LNCaP clone FGC (cell line): ENCODE measurements at regions not wholly inside any gene's neighbourhood (a gene's known extent, or its start where the extent isn't known, plus 50 kb on each side); places are given as distances from the start of the nearest gene placed in this dataset.

ENCODE experiments used
- DNase-seq: peaks from one replicate; pipeline ENCODE4 v3.0.0-alpha.2; 2011; ENCODE audit warnings: low read depth
- H3K4me3 ChIP-seq: 2 replicates; pipeline ENCODE4 v1.5.1; 2011; ENCODE audit warnings: mild to moderate bottlenecking, low read depth, low read length, control low read depth
- TF ChIP-seq, protein P1 (sequence below): IDR thresholded peaks from 2 replicates; pipeline ENCODE4 v1.5.1; 2012; ENCODE audit warnings: mild to moderate bottlenecking; ENCODE audit not compliant: control insufficient read depth, insufficient read depth; ENCODE audit errors: extremely low read depth

DNA sequence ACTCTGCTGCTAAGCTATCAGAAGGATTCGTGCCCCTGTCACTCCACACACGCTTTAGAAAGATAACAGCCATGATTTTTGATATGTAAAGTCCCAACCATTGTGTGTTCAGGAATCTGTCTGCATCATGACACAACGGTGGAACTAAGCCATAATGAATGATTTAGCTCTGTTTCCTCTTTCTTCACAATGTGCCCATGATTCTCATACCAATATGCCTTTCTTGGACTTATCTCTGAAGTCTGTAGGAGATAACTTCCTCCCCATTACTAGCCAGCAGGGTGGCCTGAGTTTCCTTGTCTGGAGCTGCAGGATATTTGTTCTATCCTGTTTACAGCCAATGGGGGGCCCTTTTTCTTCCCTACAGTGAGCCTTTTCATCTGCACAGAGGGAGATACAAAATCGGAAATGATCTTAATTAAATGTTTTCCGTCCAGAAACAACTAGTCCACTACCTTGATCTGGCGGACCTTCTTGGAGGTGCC is 511.7 kb downstream of the USP25 start:
- peak overlapping the region; percentile 12 for H3K4me3 ChIP-seq
- DNase-seq: peak; percentile 50
- TF ChIP-seq, protein P1, sequence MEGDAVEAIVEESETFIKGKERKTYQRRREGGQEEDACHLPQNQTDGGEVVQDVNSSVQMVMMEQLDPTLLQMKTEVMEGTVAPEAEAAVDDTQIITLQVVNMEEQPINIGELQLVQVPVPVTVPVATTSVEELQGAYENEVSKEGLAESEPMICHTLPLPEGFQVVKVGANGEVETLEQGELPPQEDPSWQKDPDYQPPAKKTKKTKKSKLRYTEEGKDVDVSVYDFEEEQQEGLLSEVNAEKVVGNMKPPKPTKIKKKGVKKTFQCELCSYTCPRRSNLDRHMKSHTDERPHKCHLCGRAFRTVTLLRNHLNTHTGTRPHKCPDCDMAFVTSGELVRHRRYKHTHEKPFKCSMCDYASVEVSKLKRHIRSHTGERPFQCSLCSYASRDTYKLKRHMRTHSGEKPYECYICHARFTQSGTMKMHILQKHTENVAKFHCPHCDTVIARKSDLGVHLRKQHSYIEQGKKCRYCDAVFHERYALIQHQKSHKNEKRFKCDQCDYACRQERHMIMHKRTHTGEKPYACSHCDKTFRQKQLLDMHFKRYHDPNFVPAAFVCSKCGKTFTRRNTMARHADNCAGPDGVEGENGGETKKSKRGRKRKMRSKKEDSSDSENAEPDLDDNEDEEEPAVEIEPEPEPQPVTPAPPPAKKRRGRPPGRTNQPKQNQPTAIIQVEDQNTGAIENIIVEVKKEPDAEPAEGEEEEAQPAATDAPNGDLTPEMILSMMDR: no peak

DNA sequence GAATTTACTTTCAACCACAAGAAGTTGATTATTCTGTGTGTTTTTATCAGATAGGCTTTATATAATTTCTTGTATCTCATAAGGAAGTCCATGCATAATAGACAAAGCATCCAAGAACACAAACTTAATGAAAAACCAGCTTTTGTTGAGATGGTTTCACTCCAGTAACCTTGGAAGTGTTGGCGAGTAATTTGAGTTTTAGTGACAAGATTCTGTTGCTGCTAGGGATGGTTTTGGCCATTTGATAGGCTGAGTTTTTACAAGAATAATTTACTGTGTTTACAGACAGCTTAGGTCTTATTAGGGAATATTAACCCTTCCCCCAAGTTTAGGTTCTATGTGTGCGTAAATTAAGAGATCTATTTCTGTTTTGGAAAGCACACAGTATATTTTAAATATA is 513.6 kb downstream of the USP25 start:
- TF ChIP-seq, protein P1: no peak
- DNase-seq: peak; percentile 83
- no peak overlapping the region for H3K4me3 ChIP-seq

DNA sequence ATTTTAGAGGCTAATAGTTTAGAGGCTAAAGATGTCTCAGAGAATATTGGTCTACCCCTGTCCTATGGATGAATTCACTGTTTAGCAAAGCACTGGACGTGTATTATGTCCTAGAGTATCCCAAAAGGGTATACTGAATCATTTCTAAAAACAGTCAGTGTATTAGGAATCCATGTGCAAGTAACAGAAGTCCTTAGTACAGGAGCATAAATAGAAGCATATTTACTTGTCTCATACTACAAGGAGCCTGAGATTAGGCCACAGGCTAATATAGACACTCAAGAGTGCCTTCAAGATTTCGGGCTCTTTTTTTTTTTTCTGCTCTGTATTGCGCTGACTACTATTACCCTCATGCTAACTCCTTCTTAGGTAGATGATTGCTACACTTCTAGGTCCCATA is 518.9 kb downstream of the USP25 start:
- TF ChIP-seq, protein P1: no peak
- no peak for DNase-seq
- H3K4me3 ChIP-seq: no peak overlapping the region

DNA sequence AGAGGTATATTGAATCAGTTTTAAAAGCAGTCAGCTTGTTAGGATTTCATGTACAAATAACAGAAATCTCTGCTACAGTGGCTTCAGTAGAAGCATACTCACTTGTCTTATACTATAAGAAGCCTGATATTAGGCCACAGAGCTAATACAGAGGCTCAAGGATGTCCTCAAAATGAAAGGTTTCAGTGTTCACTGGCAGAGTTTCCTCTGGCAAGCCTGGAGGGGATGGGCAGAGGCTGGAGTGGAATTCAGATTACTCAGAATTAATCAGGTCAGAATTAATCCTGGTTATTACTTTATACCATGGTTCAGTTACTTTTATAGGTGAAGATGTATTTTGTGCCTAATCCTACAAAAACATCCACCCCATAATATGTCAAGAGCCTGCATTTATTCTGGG is 520.5 kb downstream of the USP25 start:
- no peak for DNase-seq
- H3K4me3 ChIP-seq: no peak overlapping the region
- TF ChIP-seq, protein P1: no peak

DNA sequence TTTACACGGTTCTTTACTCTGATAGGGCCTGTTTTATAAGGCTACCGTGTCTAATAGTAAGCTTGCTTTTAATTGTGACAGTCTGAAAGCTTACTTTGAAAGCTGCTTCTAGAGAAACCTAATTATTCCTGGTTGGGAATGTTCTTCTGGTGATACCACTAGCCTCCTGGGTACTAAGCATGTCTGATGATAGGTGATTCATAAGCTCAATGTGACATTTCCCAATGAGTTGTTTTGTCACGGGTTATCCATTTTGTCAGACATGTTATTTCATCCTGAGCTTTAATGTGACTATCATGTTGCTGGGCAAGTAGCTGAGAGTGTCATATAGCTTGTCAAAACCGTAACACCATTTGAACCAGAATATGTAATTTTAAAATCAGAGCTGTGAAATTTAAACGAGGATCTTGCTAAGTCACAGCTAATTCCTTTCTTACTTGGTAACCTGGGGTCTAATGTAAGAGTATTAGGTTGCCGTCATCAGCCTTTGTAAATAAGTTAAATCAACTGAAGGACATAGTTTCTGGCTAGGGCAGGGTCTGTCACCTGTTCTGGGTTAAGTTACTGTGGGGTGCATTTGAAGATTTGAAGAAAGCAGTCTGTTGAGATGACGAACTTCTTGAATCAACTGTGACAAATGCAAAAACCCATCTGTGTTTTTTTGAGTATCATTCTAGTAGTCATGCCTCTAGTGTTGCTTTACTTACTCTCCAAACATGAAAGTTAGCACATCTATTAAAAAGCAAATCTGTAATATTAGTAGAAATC is 529.2 kb downstream of the USP25 start:
- DNase-seq: no peak
- TF ChIP-seq, protein P1: no peak
- H3K4me3 ChIP-seq: no peak overlapping the region

DNA sequence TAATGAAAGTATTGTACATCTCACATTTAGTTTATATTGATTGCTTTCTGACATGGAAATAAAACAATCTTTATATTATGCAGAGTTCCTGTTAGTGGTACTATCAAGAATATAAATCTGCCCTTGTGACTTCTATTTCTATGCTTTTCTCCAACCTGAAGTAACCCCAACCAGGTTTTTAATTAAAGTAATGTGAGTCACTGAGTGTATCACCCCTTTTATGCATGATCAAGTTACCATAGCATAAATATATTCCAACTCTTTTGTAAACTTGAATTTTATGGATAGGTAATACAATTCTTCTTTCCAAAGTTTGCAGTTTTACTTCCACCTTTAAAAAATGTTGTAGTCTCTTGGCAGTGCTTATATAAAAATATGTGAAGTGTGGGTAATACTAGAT is 532.3 kb downstream of the USP25 start:
- TF ChIP-seq, protein P1: no peak
- DNase-seq: no peak
- H3K4me3 ChIP-seq: no peak overlapping the region

DNA sequence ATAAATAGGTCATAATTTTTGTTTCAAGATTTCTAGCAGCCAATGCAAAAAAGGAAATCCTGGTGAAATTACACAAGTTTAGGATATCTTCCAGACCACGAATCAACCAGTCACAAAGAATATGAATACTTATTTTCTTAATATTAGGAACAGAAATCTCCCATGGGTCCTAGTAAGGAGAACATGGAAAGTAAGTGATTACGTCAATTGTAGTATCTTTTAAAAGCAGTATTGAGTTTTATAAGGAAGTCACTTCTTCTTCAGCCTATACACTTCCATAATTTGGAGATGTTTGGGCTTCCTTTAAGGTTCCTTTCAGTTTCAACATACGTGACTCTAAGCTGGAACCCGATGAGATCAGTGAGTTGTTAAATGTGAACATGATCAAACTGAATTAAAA is 534.5 kb downstream of the USP25 start:
- TF ChIP-seq, protein P1: no peak
- DNase-seq: no peak
- H3K4me3 ChIP-seq: no peak overlapping the region
